GF-D8 (cell line): ENCODE measurements at regions not wholly inside any gene's neighbourhood (a gene's known extent, or its start where the extent isn't known, plus 50 kb on each side); places are given as distances from the start of the nearest gene placed in this dataset.

Source experiments
- DNase-seq: peaks from one replicate; lab custom pipeline; 2025; lab: John Stamatoyannopoulos, UW

DNA sequence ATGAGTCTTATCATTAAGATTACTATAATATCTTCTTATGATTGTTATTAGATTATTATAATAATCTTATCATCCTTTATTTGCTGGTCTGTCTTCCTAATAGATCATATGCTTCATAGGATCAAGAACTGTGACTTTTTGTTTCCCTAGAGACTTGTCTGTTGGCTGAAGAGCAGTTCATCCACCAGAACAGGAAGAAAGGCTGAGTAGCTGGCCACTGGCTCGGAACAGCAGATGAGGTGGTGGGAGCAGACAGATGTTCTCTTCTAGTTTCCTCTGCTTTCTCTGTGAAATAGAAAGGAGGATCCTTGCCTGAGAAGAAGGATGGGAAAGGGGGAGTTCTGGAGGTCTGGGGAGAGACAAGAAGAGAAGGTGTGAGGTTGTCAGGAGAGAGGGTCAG is 120.0 kb downstream of the CCNA1 start:
- no peak for DNase-seq

DNA sequence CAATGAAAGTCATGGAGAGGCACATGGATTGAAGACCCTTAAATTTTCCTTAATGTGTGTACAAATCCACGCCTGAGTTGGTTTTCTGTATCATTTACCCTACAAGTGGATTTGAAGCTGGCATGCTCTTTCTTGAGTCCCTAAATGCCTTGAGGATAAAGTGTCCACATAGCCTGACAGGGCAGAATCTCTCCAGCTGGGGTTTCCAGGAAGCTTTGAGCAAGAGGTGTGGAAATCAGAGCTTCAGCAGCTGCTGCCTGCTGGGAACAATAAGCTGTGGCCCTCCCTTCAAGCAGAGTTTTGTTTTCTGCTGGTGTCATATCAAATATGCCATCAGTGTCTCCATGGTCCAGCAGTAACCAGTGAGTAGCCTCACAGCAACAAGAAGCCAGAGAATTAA is 120.3 kb upstream of the SERTM1 start:
- no peak for DNase-seq

DNA sequence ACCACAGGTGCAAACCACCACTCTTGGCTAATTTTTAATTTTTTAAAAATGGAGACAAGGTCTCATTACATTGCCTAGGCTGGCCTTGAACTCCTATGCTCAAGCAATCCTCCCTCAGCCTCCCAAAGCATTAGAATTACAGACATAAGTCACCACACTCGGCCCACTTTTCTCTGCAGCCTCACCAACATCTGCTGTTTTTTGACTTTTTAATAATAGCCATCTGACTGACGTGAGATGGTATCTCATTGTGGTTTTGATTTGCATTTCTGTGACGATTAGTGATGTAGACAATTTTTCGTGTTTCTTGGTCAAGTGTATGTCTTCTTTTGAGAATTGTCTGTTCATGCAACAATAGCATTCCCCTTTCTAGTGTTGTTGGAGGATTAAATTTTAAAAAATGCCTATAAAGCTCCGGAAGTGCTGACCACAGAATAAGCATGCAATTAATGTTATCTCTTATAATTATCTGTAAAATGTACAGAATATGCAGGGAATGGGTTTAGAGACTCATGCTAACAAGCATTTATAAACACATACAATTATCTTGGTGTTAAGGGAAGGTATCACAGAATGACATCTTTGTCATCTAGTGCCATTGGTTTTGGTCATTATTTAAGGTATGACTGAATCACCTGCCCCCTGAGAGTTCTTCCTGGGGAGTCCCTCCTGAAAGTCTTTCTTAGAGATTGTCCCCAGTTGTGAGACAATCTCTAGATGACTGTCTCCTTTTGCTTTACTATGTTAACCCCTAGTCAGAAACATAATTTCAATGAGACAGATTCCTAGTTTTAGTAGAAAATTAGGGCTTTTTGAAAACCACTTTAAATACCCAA is 118.5 kb upstream of the SERTM1 start:
- no peak for DNase-seq

DNA sequence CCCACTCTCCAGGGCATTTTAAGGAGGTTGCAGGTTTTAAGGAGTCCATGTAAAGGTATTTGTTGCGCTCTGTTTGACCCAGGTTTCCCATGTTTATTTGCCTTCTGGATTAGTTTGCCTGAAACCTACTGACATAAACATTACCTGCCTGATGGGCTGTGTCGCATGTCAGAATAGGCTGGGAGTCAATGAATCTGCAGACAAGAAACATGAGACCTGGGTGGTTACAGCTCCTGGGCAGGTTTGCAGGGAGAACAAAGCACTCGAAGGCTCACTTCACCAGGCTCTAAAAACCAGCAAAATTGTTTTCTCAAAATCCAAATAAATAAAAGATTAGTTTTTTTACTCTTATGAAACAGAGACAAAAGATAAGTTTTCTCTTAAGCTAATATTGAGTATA is 114.4 kb upstream of the SERTM1 start:
- DNase-seq = no peak

DNA sequence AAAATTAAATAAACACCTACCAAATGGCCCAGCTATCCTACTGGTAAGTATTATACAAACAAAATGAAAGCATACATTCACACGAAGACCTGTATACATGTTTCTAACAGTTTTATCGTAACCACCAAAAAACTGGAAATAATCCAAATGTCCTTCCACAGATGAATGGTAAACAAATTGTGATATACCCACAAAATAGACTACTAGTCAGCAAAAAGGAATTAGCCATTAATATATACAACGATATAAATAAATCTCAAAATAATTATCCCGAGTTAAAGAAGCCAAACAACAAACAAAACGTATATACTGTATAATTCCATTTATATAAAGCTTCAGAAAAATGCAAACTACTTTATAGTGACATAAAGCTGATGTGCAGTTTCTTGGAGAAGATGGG is 106.3 kb upstream of the SERTM1 start:
- no peak for DNase-seq

DNA sequence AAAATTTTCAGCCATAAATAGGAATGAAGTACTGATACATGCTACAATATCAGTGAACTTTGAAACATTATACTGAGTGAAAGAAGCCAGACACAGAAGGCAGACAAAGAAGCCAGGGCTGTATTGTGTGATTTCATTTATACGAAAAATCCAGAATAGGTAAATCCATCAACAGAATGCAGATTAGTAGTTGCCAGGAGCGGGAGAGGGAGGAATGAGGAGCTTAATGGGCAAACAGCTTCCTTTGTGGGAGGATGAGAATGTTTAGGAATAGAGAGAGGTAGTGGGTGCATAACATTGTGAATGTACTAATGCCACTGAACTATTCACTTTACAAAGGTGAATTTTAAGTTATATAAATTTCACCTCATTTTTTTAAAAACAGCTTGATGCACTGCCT is 103.3 kb upstream of the SERTM1 start:
- no peak for DNase-seq

DNA sequence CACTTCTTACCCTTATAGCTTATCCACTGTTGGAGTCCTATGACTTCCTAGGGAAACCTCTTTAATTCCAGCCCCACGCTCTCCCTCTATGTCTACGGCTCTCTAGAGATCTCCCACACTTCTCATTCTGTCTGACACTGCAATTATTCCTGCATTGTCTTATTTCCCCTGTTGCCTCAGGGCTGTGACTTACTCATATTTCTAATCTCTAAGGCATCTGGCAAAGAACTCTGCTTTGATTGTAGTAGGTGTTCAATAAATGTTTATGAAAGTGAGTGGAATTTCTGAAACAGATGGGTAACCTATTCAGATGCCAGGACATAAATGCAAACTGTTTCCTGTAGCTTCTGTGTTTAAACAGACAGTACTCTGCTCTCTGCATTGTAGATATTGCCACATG is 102.4 kb upstream of the SERTM1 start:
- DNase-seq = no peak

DNA sequence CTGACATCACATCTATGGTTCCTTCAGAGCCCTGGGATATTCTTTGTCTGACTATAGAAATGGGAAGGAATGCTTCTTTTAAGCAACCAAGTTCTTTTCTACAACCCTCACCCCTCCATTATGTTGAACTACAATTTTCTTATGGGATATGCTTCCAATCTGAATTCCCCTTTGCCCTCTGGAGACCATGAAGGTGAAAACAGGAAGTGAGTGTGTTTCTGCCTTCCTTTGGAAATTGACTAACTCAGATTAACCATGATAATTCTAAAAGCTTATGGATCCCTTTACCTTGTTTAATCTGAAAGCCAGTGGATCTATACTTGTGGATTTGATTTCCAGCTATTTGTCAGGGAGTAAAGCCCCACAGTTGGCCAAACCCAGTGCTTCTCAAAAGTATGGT is 90.8 kb upstream of the SERTM1 start:
- no peak for DNase-seq

DNA sequence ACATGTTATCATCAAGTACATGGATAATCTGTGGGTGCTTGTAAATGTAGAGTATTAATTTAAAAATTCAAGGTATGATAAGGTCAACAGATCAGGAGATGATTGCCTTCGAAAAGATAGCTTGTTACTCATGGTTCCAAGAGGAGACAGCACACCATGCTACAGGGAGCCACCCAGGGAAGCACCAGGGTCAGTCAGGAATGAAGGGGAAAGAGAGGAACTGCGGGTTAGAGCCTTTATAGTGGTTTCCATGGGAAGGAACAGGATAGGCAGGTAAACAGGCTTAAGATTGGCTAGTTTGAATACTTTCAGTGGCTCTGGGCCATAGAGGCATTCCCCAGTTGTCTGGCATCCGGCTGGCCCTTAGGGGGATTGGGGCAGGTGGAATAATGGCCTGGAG is 74.2 kb upstream of the SERTM1 start:
- DNase-seq = no peak

DNA sequence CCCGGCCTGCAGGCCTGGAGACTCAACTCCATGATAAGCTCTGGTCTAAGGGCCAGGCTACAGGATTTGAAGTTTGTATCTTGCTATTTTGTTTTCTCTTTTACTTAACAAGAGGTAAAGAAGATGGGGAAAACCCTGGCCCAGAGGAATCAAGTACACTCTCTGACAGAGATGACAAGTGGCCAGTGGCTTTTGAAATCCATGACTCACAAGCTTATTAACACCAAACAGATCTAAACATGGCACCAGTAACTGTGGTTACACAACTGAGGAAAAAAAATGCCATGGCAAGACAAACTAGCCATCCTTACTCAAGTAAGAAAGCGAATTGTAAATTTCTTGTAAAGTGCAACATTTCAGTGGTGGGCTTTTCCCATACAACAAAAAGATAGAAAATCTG is 72.6 kb upstream of the SERTM1 start:
- no peak for DNase-seq

DNA sequence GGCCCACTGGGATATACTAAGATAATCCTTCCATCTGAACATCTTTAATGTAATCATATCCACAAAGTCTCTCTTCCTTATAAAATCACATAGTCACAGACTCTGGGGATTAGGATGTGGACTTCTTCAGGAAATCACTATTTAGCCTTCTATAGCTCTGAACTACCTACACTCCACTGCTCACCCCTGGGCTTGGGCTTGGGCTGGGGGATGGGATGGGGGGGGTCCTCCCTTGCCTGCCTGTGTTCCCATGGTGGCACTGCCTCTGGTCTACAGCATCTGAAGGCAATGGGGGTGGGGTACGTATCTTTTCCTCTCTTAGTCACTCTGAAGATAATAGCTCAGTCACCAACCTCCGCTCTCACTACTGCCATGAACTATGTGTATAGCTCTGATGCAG is 67.8 kb upstream of the SERTM1 start:
- DNase-seq = no peak

DNA sequence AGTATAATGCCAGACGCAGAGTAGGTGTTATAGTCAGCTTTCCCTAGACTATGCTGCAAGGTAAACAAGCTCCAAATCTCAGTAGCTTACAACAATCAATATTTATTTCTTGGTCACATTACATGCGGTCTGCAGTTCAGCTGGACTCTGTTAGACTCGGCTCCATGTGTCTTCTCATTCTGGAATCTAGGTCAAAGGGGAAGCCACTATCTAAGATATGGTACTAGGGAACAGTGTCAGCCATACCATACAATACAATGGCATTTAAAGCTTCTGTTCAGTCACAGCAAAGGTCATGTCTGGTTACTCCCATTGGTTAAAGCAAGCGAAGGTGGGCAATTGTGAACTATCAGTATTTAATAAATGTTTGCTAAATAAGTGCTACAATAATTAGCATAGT is 65.3 kb upstream of the SERTM1 start:
- no peak for DNase-seq

DNA sequence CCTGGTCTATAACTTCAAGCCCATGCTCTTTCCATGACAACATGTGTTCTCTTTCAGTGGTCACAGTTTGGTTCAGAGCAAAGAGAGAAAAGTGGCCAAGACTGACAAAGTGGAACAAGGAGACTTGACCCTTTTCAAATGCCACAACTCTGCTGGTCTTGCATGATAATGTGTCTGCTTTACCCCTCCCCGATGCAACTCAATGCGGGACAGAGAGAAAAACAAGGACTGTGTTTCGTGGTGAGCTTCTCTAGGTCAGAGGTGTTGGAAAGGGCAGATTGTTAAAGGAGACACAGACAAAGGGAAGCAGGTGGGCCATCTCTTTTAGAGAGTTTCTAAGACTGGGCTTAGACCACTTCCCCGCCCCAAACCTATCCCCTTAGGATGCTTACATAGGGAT is 61.6 kb upstream of the SERTM1 start:
- no peak for DNase-seq

DNA sequence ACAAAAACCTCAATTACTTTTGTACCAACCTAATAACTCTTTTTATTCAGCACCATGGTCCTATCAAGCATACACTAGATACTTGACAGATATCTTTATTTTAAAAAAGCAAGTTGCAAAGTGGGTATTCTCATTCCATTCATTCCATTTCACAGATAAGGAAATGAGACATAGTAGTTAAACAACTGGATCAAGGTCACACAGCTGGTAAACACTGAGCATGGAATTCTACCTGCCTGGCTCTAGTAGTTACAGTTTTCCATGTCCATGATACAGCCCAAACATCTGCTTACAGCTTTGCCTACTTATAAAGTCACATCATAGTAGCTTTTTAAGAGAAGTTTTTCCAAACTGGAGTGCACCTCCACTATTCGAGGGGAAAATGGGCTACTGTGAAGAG is 57.1 kb upstream of the SERTM1 start:
- no peak for DNase-seq

DNA sequence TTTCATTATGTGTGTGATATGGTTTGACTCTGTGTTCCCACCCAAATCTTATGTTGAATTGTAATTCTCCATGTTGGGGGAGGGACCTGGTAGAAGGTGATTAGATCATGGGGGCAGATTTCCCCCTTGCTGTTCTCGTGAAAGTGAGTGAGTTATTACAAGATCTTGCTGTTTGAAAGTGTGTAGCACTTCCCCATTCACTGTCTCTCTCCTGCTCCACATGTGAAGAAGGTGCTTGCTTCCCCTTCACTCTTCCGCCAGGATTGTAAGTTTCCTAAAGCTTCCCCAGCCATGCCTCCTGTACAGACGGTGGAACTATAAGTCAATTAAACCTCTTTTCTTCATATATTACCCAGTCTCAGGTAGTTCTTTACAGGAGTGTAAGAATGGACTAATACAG is 54.3 kb upstream of the SERTM1 start:
- DNase-seq = no peak
